ENCODE measurements at regions not wholly inside any gene's neighbourhood (a gene's known extent, or its start where the extent isn't known, plus 50 kb on each side); places are given as distances from the start of the nearest gene placed in this dataset.
"Not testable (repeated sequence)": the region's sequence is repeated elsewhere in the genome, so short reads cannot be mapped to it uniquely, and the experiment has no call there.

DNA sequence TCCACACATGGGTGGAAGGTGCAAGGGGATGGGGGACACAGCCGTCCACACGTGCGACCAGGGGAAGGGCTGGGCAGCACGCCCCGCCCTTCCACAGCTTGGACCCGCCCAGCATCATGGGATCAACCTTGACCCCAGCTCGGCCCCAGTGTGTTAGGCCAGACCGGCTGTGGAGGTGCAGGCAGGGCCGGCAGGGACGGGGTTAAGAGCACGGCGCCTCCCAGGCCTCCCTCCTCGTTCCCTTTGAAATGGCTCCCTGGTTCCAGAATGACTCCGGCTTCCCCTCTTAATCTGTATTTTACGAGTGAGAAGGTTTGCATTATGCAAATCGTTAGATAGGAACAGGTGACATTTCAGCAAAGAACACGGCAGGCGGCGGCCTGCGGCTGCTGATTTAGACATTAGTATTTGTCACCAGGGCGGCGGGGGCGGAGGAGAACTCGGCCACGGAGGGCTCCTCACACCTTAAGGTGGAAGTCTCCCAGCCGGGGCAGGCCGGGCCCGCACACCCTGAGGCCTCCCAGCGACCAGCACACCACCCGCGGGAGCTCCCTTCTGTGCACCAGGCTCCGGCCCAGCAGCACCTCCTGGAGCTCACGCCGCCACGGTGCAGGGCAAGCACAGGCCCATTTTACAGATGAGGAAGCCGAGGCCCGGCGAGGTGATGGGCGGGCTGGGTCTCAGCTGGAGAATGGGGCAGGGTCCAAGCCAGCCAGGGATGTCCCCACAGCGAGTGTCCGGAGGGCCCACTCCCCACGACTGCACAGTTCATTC, 116.1 kb downstream of the FAM53A start:
- H3K9me3 Mint-ChIP-seq: no peaks in the 10 kb centered on the region
- DNase-seq: no peak
- H3K36me3 Mint-ChIP-seq (ENCODE audit: low read depth): no peaks in the 10 kb centered on the region
- H3K27ac Mint-ChIP-seq: no peak overlapping the region
- peaks cover 3% of the 10 kb centered on the region for H3K4me1 Mint-ChIP-seq (ENCODE audit: low read depth)
- H3K27me3 Mint-ChIP-seq: peaks cover 13% of the 10 kb centered on the region
- no peak overlapping the region for H3K4me3 Mint-ChIP-seq

DNA sequence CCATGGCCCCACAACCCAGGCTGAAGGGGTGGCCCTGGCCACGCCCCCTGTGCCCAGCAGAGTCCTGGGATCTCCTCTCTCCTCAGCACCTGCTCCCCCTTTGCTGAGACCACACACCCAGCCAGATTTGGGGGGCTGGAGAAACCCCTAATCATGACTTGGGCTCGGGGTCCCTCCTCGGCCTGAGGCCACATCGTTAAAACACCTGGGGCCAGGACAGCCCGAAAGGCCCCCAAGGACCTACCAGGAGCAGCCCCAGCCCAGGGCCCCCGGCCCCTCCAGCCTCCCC, 116.7 kb downstream of the FAM53A start:
- Mint-ChIP-seq H3K36me3 (ENCODE audit: low read depth) (no peaks in the 10 kb centered on the region), H3K9me3 (no peaks in the 10 kb centered on the region), H3K27ac (no peak overlapping the region), H3K4me3 (no peak overlapping the region), H3K4me1 (ENCODE audit: low read depth) (peaks cover 3% of the 10 kb centered on the region), H3K27me3 (peaks cover 13% of the 10 kb centered on the region)
- DNase-seq: no peak

GRCh38 chr4:1566838-1567518, 117.1 kb downstream of the FAM53A start:
- Mint-ChIP-seq H3K27ac (no peak overlapping the region), H3K9me3 (no peaks in the 10 kb centered on the region), H3K4me1 (ENCODE audit: low read depth) (peaks cover 3% of the 10 kb centered on the region), H3K36me3 (ENCODE audit: low read depth) (no peaks in the 10 kb centered on the region), H3K27me3 (peaks cover 13% of the 10 kb centered on the region), H3K4me3 (no peak overlapping the region)
- no peak for DNase-seq

DNA sequence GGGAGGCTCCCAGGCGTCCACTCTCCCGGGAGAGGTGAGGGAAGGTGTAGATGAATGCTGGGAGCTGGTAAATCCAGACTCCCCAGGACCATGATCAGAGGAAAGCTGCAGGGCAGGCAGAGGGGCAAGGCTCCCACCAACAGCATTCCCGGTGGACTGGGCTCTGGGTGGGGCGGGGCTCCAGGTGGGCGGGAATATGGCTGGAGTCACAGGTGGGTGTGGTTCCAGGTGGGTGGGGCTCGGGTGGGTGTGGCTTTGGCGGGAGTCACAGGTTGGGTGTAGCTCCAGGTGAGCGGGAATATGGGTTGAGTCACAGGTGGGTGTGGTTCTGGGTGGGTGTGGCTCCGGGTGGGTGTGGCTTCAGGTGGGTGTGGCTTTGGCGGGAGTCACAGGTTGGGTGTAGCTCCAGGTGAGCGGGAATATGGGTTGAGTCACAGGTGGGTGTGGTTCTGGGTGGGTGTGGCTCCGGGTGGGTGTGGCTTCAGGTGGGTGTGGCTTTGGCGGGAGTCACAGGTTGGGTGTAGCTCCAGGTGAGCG, 117.7 kb downstream of the FAM53A start:
- not testable (repeated sequence) for H3K36me3 Mint-ChIP-seq (ENCODE audit: low read depth)

GRCh38 chr4:1565598-1566295, 118.4 kb downstream of the FAM53A start:
- no peak for DNase-seq
- H3K36me3 Mint-ChIP-seq (ENCODE audit: low read depth): no peaks in the 10 kb centered on the region
- H3K27ac Mint-ChIP-seq: no peak overlapping the region
- H3K4me1 Mint-ChIP-seq (ENCODE audit: low read depth): peaks cover 3% of the 10 kb centered on the region
- no peaks in the 10 kb centered on the region for H3K9me3 Mint-ChIP-seq
- peaks cover 16% of the 10 kb centered on the region for H3K27me3 Mint-ChIP-seq
- no peak overlapping the region for H3K4me3 Mint-ChIP-seq

More for the DNA sequence above, 117.7 kb downstream of the FAM53A start:
- not testable (repeated sequence) for DNase-seq; H3K4me3 Mint-ChIP-seq; H3K9me3 Mint-ChIP-seq; H3K27ac Mint-ChIP-seq; H3K4me1 Mint-ChIP-seq (ENCODE audit: low read depth)
- peaks cover 13% of the 10 kb centered on the region for H3K27me3 Mint-ChIP-seq

GRCh38 chr4:1564535-1565375, 119.4 kb downstream of the FAM53A start:
- Mint-ChIP-seq H3K27me3 (peaks cover 15% of the 10 kb centered on the region), H3K4me3 (no peak overlapping the region)

GRCh38 chr4:1563768-1564485, 120.2 kb downstream of the FAM53A start:
- no peak overlapping the region for H3K4me3 Mint-ChIP-seq
- no peaks in the 10 kb centered on the region for H3K36me3 Mint-ChIP-seq (ENCODE audit: low read depth)
- H3K27ac Mint-ChIP-seq: no peak overlapping the region
- peaks cover 3% of the 10 kb centered on the region for H3K4me1 Mint-ChIP-seq (ENCODE audit: low read depth)
- peaks cover 13% of the 10 kb centered on the region for H3K27me3 Mint-ChIP-seq
- H3K9me3 Mint-ChIP-seq: no peaks in the 10 kb centered on the region
- DNase-seq: no peak

More at GRCh38 chr4:1564535-1565375, 119.4 kb downstream of the FAM53A start:
- Mint-ChIP-seq H3K27ac (no peak overlapping the region), H3K4me1 (ENCODE audit: low read depth) (peaks cover 3% of the 10 kb centered on the region), H3K9me3 (no peaks in the 10 kb centered on the region), H3K36me3 (ENCODE audit: low read depth) (no peaks in the 10 kb centered on the region)
- DNase-seq: no peak

GRCh38 chr4:1563241-1563640, 120.9 kb downstream of the FAM53A start:
- no peaks in the 10 kb centered on the region for H3K9me3 Mint-ChIP-seq
- H3K4me1 Mint-ChIP-seq (ENCODE audit: low read depth): peaks cover 3% of the 10 kb centered on the region
- H3K27me3 Mint-ChIP-seq: peaks cover 13% of the 10 kb centered on the region
- DNase-seq: no peak
- H3K4me3 Mint-ChIP-seq: no peak overlapping the region
- no peaks in the 10 kb centered on the region for H3K36me3 Mint-ChIP-seq (ENCODE audit: low read depth)
- no peak overlapping the region for H3K27ac Mint-ChIP-seq

- Mint-ChIP-seq H3K4me1 (ENCODE audit: low read depth) (peaks cover 3% of the 10 kb centered on the region), H3K27ac (no peak overlapping the region), H3K4me3 (no peak overlapping the region), H3K9me3 (no peaks in the 10 kb centered on the region), H3K27me3 (peaks cover 13% of the 10 kb centered on the region), H3K36me3 (ENCODE audit: low read depth) (no peaks in the 10 kb centered on the region)
- DNase-seq: no peak
Measured at GRCh38 chr4:1562771-1563170, 121.3 kb downstream of the FAM53A start.

- Mint-ChIP-seq H3K27ac (no peak overlapping the region), H3K36me3 (ENCODE audit: low read depth) (no peaks in the 10 kb centered on the region), H3K9me3 (no peaks in the 10 kb centered on the region), H3K27me3 (peaks cover 13% of the 10 kb centered on the region), H3K4me3 (no peak overlapping the region), H3K4me1 (ENCODE audit: low read depth) (peaks cover 3% of the 10 kb centered on the region)
- DNase-seq: no peak
Measured at GRCh38 chr4:1562371-1562770, 121.7 kb downstream of the FAM53A start.

DNA sequence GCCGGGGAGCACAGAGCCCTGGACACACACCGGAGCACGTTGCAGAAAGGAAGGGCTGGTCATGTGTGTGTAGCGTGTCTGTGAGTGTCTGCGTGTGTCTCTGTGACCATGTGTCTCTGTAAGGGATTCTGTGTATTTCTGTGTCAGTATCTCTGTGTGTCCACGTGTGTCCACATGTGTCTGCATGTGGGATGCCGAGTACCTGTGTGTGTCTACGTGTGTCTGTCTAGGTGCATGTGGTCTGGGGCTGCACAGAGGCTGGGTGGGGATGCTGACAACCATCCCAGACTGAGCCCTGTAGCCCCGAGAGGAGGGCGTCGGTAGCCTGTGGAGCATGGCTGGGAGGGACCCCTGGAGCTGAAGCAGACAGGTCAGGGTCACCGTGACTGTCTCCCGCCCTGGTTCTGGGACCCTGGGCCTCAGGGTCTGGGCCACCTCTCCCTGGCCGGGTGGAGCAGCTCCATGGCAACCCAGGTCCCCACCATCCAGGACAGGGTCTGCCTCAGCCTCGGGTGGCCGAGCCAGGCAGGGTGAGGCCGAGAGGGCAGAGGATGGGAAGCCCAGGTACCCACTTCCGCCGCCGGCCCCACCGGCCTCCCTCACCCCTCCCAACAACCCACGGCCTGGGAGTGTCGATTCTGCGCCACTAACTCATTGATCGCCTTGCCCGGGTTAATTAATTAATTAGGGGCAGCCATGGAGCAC, 122.7 kb downstream of the FAM53A start:
- Mint-ChIP-seq H3K9me3 (no peaks in the 10 kb centered on the region), H3K27ac (no peak overlapping the region), H3K27me3 (peaks cover 19% of the 10 kb centered on the region), H3K4me1 (ENCODE audit: low read depth) (peaks cover 3% of the 10 kb centered on the region), H3K4me3 (no peak overlapping the region), H3K36me3 (ENCODE audit: low read depth) (no peaks in the 10 kb centered on the region)
- no peak for DNase-seq

- no peak for DNase-seq
- no peaks in the 10 kb centered on the region for H3K4me1 Mint-ChIP-seq (ENCODE audit: low read depth)
- H3K27me3 Mint-ChIP-seq: peaks cover 13% of the 10 kb centered on the region
- no peaks in the 10 kb centered on the region for H3K9me3 Mint-ChIP-seq
- no peak overlapping the region for H3K27ac Mint-ChIP-seq
- no peak overlapping the region for H3K4me3 Mint-ChIP-seq
- no peaks in the 10 kb centered on the region for H3K36me3 Mint-ChIP-seq (ENCODE audit: low read depth)
Measured at GRCh38 chr4:1559896-1560650, 124.0 kb downstream of the FAM53A start.

GRCh38 chr4:1558205-1558604, 125.9 kb downstream of the FAM53A start:
- Mint-ChIP-seq H3K4me1 (ENCODE audit: low read depth) (no peaks in the 10 kb centered on the region), H3K36me3 (ENCODE audit: low read depth) (no peaks in the 10 kb centered on the region), H3K4me3 (no peak overlapping the region), H3K9me3 (no peaks in the 10 kb centered on the region), H3K27ac (no peak overlapping the region), H3K27me3 (peaks cover 18% of the 10 kb centered on the region)
- DNase-seq: no peak
